Fibroblast of villous mesenchyme (primary cell): ENCODE measurements at regions not wholly inside any gene's neighbourhood (a gene's known extent, or its start where the extent isn't known, plus 50 kb on each side); places are given as distances from the start of the nearest gene placed in this dataset.

Experiments used
- DNase-seq: peaks from one replicate; pipeline ENCODE4 v3.0.0-alpha.2; 2010; ENCODE audit warnings: low read depth
- H3K4me3 ChIP-seq: 2 replicates; pipeline ENCODE4 v1.5.1; 2011; ENCODE audit warnings: low read depth, mild to moderate bottlenecking, low read length
- TF ChIP-seq, protein P1 (sequence below): IDR thresholded peaks from 2 replicates; pipeline ENCODE4 v1.5.1; 2012; ENCODE audit warnings: low read depth, mild to moderate bottlenecking, low read length; ENCODE audit not compliant: insufficient read depth

DNA sequence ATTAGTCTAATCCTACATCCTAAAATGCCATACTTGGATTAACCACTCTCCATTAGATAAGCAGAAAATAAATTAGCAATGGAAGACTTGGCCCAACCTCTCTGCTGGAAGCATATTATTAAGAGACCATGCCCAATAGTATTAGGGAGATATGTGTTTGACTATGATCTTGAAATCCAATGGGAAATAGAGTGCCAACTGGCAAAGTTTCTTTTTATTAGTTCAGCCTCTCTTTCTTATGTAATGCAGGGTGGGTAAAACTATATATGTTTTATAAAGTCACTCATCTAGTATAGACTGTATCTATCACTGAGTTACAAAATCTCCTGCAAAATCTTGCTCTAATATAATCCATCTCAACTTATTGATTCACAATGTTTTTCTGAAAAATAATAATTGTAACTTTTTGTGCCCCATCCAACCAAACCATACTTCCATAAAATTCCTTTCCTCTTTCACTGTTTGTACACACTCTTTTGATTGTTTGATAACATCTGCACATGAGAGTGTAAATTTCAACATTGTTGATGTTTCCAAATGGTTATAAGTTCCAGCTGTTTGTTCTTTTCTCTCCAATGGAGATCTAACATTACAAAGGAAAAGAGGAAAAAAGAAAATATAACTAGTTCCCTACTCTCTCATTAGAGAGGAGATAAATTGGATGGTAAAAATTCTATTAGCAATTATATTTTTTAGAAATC lies 408.1 kb upstream of the ADGRL2 start:
- DNase-seq = no peak
- TF ChIP-seq, protein P1, sequence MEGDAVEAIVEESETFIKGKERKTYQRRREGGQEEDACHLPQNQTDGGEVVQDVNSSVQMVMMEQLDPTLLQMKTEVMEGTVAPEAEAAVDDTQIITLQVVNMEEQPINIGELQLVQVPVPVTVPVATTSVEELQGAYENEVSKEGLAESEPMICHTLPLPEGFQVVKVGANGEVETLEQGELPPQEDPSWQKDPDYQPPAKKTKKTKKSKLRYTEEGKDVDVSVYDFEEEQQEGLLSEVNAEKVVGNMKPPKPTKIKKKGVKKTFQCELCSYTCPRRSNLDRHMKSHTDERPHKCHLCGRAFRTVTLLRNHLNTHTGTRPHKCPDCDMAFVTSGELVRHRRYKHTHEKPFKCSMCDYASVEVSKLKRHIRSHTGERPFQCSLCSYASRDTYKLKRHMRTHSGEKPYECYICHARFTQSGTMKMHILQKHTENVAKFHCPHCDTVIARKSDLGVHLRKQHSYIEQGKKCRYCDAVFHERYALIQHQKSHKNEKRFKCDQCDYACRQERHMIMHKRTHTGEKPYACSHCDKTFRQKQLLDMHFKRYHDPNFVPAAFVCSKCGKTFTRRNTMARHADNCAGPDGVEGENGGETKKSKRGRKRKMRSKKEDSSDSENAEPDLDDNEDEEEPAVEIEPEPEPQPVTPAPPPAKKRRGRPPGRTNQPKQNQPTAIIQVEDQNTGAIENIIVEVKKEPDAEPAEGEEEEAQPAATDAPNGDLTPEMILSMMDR = no peak
- no peak overlapping the region for H3K4me3 ChIP-seq

DNA sequence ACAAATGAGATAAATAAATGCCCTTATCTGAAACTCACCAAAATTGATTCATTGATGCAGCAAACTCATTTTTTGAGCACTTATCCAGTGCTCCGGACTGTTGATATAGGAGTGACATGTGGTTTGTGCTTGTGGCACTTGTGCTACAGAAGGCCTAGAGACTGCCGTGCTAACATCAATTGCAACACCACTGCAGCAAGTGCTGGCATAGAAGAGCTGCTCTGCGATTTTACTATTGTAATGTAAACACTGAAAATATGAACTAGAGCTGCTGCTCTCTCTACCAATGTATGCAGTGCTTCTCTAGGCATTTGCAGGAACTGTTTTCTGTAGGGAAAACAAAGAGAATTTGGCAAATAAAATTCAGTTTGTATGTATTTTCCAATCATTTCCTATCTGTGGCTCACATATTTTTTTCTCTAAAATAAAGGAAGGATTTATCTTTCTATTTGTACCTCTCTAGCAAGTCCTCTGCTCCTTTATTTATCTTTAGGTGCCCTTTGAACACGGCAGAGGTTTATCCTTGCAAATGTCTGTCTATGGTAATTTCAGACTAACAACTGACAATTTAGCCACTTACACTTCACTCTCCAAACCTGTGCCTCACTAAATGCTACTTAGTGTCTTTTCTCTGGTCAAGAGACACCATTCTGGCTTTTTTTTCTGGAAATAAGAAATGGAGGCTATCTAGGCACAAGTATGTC lies 409.5 kb upstream of the ADGRL2 start:
- peak; percentile 3 for DNase-seq
- TF ChIP-seq, protein P1 = no peak
- H3K4me3 ChIP-seq = no peak overlapping the region

DNA sequence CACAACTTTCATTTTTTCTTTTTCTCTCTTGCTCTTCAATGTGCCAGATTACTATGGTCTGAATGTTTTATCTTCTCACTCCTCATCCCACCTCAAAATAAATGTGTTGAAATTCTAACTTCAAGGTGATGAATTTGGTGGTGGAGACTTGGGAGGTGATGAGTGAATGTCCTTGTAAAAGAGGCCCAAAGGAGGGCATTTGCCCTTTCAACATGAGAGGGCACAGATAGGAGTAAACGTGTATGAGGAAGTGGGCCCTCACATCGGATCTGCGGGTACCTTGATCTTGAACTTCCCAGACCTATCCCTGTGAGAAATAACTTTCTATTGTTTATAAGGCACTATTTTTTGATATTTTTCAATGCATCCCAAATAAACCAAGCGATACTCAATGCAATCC lies 412.3 kb upstream of the ADGRL2 start:
- no peak overlapping the region for H3K4me3 ChIP-seq
- no peak for DNase-seq
- TF ChIP-seq, protein P1 = no peak

DNA sequence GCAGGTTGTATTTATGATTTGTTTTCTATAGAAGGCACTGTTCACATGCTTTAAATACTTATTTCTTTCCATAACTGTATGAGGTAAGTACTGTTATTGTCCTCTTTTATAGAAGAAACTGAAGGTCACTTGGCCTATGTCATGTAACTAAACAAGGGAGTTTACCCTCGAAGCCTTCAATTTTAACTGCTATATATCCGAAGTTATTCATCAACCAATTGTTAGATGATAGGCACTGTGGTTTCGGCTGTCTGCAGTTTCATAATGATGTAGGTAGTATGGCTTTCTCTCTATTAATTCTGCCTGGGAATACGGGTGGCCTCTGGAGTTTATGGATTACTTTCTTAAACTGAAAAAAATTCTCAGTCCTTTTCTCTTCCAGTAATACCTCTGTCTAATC lies 413.3 kb upstream of the ADGRL2 start:
- H3K4me3 ChIP-seq = no peak overlapping the region
- DNase-seq = no peak
- TF ChIP-seq, protein P1 = no peak

DNA sequence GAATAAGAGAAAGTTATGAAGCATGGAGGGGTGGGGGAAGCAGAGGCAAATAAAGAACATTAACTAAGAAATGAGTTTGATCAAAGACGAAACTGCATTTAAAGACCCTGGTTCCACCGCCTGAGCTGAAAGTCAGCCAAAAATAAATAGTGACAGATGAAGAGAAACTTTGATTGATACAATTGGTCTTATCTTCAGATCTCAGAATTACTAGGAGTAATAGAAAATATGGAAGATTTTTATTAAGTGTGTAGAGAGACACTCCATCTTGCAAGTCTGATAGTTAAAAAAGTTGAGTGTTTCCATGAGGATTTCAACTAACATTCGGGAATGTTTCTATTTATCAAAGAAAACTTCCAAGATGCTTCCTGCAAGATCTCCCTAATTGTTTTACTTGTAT lies 418.2 kb upstream of the ADGRL2 start:
- TF ChIP-seq, protein P1 = no peak
- DNase-seq = no peak
- H3K4me3 ChIP-seq = no peak overlapping the region

DNA sequence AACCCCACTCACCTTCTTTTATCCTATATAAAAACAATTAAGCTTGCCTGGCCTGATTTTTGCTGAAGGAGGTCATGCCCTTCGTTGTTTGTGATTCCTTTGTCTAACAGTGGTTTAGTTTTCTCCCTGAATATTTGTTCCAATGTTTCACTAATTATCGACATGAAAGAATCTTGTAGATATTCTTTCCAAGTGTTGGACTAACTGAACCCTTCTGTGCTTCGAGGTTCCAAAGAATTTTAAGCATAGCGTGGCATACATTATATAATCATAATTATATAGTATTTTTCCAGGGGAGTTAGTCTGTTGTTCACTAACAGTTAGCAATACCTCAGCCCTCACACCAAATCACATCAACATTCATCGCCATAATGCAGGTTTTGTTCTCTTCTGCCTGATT lies 418.9 kb upstream of the ADGRL2 start:
- no peak overlapping the region for H3K4me3 ChIP-seq
- TF ChIP-seq, protein P1 = no peak
- no peak for DNase-seq

DNA sequence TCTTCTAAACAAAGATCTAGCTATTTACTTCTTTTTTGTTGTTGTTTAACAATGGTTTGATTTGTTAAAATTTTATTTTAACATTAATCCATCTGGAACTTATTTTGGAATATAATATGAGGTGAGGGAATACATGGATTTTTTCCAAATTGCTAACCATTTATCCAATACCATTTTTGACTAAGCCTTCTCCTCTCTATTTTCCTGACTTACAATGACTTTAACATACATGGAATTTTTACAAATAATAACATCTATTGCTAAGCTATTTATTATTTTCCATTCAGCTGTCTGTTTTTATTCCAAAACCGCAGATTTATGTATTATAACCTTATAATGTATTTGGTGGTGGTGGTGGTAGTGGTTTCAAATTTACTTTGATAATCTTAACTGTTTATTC lies 420.3 kb upstream of the ADGRL2 start:
- DNase-seq = no peak
- TF ChIP-seq, protein P1 = no peak
- no peak overlapping the region for H3K4me3 ChIP-seq
